HFFc6 (cell line): ENCODE measurements at regions not wholly inside any gene's neighbourhood (a gene's known extent, or its start where the extent isn't known, plus 50 kb on each side); places are given as distances from the start of the nearest gene placed in this dataset.

Experiments
- DNase-seq: peaks from one replicate; pipeline ENCODE4 v3.0.0-alpha.2; 2018
- H3K27ac Mint-ChIP-seq: 2 replicates; pipeline ENCODE4 v1.8.0; 2020; ENCODE audit warnings: mild to moderate bottlenecking, mixed read lengths
- H3K27me3 Mint-ChIP-seq: 2 replicates; pipeline ENCODE4 v1.8.0; 2021; ENCODE audit warnings: mild to moderate bottlenecking, moderate library complexity, mixed read lengths; ENCODE audit not compliant: insufficient read depth
- H3K36me3 Mint-ChIP-seq: 2 replicates; pipeline ENCODE4 v1.8.0; 2021; ENCODE audit warnings: low read depth, mixed read lengths
- H3K4me1 Mint-ChIP-seq: 2 replicates; pipeline ENCODE4 v1.8.0; 2020; ENCODE audit warnings: low read depth, mixed read lengths
- H3K4me3 Mint-ChIP-seq: 2 replicates; pipeline ENCODE4 v1.8.0; 2020; ENCODE audit warnings: mild to moderate bottlenecking, moderate library complexity, mixed read lengths
- H3K9me3 Mint-ChIP-seq: 2 replicates; pipeline ENCODE4 v1.8.0; 2020; ENCODE audit warnings: mild to moderate bottlenecking, mixed read lengths
- TF ChIP-seq, protein P1 (sequence below): fragments of 200-600 bp; sonication (generic); IDR thresholded peaks from 2 replicates; pipeline ENCODE4 v1.5.0; 2021; ENCODE audit warnings: antibody characterized with exemption, mild to moderate bottlenecking

DNA sequence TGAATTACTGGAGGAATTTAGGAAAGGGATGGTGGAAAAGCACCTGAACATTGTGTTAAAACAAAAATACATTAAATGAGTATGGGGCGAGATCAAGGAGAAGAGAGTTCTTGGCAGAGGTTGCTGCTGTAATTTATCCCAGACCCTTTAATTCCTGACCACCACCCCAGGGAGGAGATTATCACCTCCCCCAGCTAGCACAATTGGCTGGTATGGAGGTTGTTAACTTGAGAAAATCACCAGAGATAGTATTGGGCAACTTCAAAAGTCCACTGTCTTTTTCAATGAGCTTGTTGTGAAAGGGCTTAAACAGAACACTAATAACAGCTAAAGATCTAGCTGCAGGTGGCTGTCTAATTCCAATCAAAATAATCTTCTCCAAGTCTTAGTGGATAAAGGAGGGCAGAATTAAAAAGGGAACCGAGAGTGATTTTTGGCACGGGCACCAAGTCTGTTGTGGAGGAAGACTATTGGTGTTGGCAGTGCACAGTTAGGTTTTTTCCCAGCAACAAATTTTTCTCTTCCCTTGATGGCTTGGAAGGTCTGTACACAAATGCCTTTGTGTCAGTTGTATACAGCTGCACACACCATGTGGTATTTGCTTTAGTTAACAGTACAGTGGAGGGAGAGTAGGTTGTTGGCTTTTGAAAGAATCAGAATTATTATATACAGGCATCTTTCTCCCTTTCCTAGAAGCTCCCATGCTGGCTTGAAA, 289.5 kb downstream of the SLC4A3 start:
- Mint-ChIP-seq H3K9me3 (no peaks in the 10 kb centered on the region), H3K4me3 (no peak overlapping the region), H3K27me3 (peaks cover 4% of the 10 kb centered on the region), H3K4me1 (peaks cover 15% of the 10 kb centered on the region), H3K27ac (no peak overlapping the region), H3K36me3 (no peaks in the 10 kb centered on the region)
- DNase-seq = no peak
- TF ChIP-seq, protein P1, sequence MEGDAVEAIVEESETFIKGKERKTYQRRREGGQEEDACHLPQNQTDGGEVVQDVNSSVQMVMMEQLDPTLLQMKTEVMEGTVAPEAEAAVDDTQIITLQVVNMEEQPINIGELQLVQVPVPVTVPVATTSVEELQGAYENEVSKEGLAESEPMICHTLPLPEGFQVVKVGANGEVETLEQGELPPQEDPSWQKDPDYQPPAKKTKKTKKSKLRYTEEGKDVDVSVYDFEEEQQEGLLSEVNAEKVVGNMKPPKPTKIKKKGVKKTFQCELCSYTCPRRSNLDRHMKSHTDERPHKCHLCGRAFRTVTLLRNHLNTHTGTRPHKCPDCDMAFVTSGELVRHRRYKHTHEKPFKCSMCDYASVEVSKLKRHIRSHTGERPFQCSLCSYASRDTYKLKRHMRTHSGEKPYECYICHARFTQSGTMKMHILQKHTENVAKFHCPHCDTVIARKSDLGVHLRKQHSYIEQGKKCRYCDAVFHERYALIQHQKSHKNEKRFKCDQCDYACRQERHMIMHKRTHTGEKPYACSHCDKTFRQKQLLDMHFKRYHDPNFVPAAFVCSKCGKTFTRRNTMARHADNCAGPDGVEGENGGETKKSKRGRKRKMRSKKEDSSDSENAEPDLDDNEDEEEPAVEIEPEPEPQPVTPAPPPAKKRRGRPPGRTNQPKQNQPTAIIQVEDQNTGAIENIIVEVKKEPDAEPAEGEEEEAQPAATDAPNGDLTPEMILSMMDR = no peak

GRCh38 chr2:219918254-219918653, 290.8 kb downstream of the SLC4A3 start:
- TF ChIP-seq, protein P1 = no peak
- peaks cover 8% of the 10 kb centered on the region for H3K27me3 Mint-ChIP-seq
- peaks cover 2% of the 10 kb centered on the region for H3K4me1 Mint-ChIP-seq
- no peak overlapping the region for H3K27ac Mint-ChIP-seq
- no peaks in the 10 kb centered on the region for H3K9me3 Mint-ChIP-seq
- no peak overlapping the region for H3K4me3 Mint-ChIP-seq
- no peaks in the 10 kb centered on the region for H3K36me3 Mint-ChIP-seq
- DNase-seq = no peak

DNA sequence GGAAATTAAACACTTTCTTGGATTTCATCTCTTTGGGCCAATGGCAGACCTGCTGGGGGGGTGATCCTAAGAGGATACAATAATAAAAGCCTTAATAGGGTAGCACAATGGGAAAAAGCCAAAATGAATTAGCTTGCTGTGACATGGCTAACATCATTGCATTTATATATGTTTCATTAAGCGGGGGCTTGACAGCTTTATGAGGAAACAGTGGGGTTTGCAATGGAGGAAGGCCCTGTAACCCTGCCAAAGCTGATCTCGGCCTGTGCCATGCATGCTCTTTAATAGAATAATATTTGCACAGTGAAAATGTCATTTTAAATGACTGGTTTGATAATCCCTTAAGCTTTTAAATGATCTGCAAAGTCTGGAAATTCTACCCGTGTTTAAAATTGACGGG, 291.5 kb downstream of the SLC4A3 start:
- no peaks in the 10 kb centered on the region for H3K9me3 Mint-ChIP-seq

GRCh38 chr2:219919506-219919905, 292.1 kb downstream of the SLC4A3 start:
- H3K4me3 Mint-ChIP-seq = no peak overlapping the region
- H3K36me3 Mint-ChIP-seq = no peaks in the 10 kb centered on the region
- no peak for DNase-seq
- H3K4me1 Mint-ChIP-seq = no peaks in the 10 kb centered on the region
- peaks cover 8% of the 10 kb centered on the region for H3K27me3 Mint-ChIP-seq
- H3K9me3 Mint-ChIP-seq = no peaks in the 10 kb centered on the region
- no peak overlapping the region for H3K27ac Mint-ChIP-seq
- TF ChIP-seq, protein P1 = no peak

More for the DNA sequence above, 291.5 kb downstream of the SLC4A3 start:
- no peaks in the 10 kb centered on the region for H3K36me3 Mint-ChIP-seq
- peaks cover 8% of the 10 kb centered on the region for H3K27me3 Mint-ChIP-seq
- H3K4me1 Mint-ChIP-seq = no peaks in the 10 kb centered on the region
- no peak overlapping the region for H3K4me3 Mint-ChIP-seq
- H3K27ac Mint-ChIP-seq = no peak overlapping the region
- no peak for DNase-seq
- TF ChIP-seq, protein P1 = no peak

- Mint-ChIP-seq H3K27me3 (peaks cover 2% of the 10 kb centered on the region; the same call in 1 of the 2 replicates), H3K4me1 (no peaks in the 10 kb centered on the region), H3K9me3 (no peaks in the 10 kb centered on the region), H3K4me3 (no peak overlapping the region), H3K36me3 (no peaks in the 10 kb centered on the region; the same call in 1 of the 2 replicates), H3K27ac (no peak overlapping the region)
- TF ChIP-seq, protein P1 = no peak
- DNase-seq = no peak
These were observed 302.4 kb downstream of the SLC4A3 start for GRCh38 chr2:219929835-219930234.
